Endodermal cell (in vitro differentiated cells): ENCODE measurements at regions not wholly inside any gene's neighbourhood (a gene's known extent, or its start where the extent isn't known, plus 50 kb on each side); places are given as distances from the start of the nearest gene placed in this dataset.
"Not testable (repeated sequence)": the region's sequence is repeated elsewhere in the genome, so short reads cannot be mapped to it uniquely, and the experiment has no call there.

Source experiments
- DNase-seq: peaks from one replicate; pipeline ENCODE4 v3.0.0-alpha.2; 2017
- H3K27ac ChIP-seq: 2 replicates; pipeline ENCODE4 v1.5.1; 2013; ENCODE audit warnings: mild to moderate bottlenecking, low read depth, low read length, moderate library complexity
- H3K27me3 ChIP-seq: 2 replicates; pipeline ENCODE4 v1.6.1; 2013; ENCODE audit warnings: mild to moderate bottlenecking, low read length, moderate library complexity; ENCODE audit not compliant: insufficient read depth, control insufficient read depth, poor library complexity, severe bottlenecking
- H3K36me3 ChIP-seq: 2 replicates; pipeline ENCODE4 v1.7.0; 2013; ENCODE audit warnings: mild to moderate bottlenecking, low read length, moderate library complexity; ENCODE audit not compliant: control insufficient read depth, insufficient read depth
- H3K4me1 ChIP-seq: one replicate; pipeline ENCODE4 v1.7.0; 2013; ENCODE audit warnings: low read length; ENCODE audit not compliant: control insufficient read depth, insufficient read depth
- H3K4me3 ChIP-seq: 2 replicates; pipeline ENCODE4 v1.5.1; 2013; ENCODE audit warnings: mild to moderate bottlenecking, low read length, moderate library complexity
- H3K9ac ChIP-seq: 2 replicates; pipeline ENCODE4 v1.6.1; 2013; ENCODE audit warnings: mild to moderate bottlenecking, low read length, moderate library complexity; ENCODE audit not compliant: poor library complexity, severe bottlenecking; ENCODE audit errors: extremely low read depth
- H3K9me3 ChIP-seq: 2 replicates; pipeline ENCODE4 v1.6.1; 2013; ENCODE audit warnings: mild to moderate bottlenecking, low read length, moderate library complexity; ENCODE audit not compliant: control insufficient read depth
- H3K27ac Mint-ChIP-seq: 2 replicates; pipeline ENCODE4 v1.8.0; 2020; ENCODE audit warnings: mixed read lengths
- H3K27me3 Mint-ChIP-seq: 2 replicates; pipeline ENCODE4 v1.8.0; 2021; ENCODE audit warnings: mild to moderate bottlenecking, mixed read lengths; ENCODE audit not compliant: insufficient read depth
- H3K36me3 Mint-ChIP-seq: 2 replicates; pipeline ENCODE4 v1.8.0; 2020; ENCODE audit warnings: low read depth, mixed read lengths
- H3K4me1 Mint-ChIP-seq: 2 replicates; pipeline ENCODE4 v1.8.0; 2020; ENCODE audit warnings: mixed read lengths
- H3K4me3 Mint-ChIP-seq: 2 replicates; pipeline ENCODE4 v1.8.0; 2020; ENCODE audit warnings: mild to moderate bottlenecking, moderate library complexity, mixed read lengths
- H3K9me3 Mint-ChIP-seq: 2 replicates; pipeline ENCODE4 v1.8.0; 2020; ENCODE audit warnings: mild to moderate bottlenecking, mixed read lengths
- WGBS, 2 experiments: methylation state at CpG; one replicate each; pipeline versions ENCODE4 v1.1.5 to v1.1.7; 2013; ENCODE audit warnings: missing lambda C conversion rate in 2 of 2, mixed read lengths in 1 of 2; ENCODE audit not compliant: insufficient coverage in 1 of 2, insufficient read length in 1 of 2; 5-methylcytosine and 5-hydroxymethylcytosine counted together
- TF ChIP-seq, protein P1 (sequence below): fragments of 200-600 bp; sonication (generic); conservative IDR thresholded peaks from 2 replicates; pipeline ENCODE4 v1.5.0; 2021; ENCODE audit warnings: antibody characterized with exemption, mild to moderate bottlenecking

DNA sequence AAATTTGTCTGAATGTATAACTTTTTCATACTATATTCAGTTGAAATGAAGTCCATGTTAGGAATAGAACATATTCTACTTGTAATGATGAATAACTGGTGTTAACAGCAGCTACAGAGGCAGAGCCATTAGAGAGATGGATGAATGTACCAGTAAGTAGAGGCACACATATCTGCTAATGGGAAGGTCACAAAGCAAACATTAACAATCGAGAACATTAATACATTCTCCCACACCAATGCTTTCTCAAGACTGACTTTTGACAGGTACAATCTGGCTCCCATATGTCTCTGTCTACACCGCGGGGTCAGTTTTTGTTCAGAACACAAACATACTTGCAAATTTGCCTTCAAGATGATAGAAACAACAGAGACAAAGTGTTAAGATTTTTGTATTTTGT, 776.0 kb upstream of the MANEA start:
- no peak overlapping the region for H3K27ac ChIP-seq
- H3K4me3 ChIP-seq = no peak overlapping the region

DNA sequence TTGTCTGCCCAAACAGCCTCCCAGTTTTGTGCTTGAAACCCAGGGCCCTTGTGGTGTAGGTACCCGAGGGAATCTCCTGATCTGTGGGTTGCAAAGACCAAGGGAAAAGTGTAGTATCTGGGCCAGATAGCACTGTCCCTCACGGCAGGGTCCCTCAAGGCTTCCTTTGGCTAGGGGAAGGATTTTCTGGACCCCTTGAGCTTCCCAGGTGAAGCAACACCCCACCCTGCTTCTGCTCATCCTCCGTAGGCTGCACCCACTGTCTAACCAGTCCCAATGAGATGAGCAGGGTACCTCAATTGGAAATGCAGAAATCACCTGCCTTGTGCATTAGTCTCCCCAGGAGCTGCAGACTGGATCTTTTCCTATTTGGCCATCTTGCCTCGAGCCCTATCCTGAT, 791.8 kb upstream of the MANEA start:
- H3K4me3 Mint-ChIP-seq = no peak overlapping the region
- WGBS, 2 experiments = 80 to 87% methylated on average over 1 to 4 of the region's 4 CpGs
- H3K4me1 Mint-ChIP-seq = no peaks in the 10 kb centered on the region
- H3K9me3 ChIP-seq = no peaks in the 10 kb centered on the region
- no peaks in the 10 kb centered on the region for H3K4me1 ChIP-seq
- H3K27ac ChIP-seq = no peak overlapping the region
- H3K27me3 Mint-ChIP-seq = no peaks in the 10 kb centered on the region
- no peak overlapping the region for H3K4me3 ChIP-seq
- no peak overlapping the region for H3K9ac ChIP-seq
- H3K9me3 Mint-ChIP-seq = no peaks in the 10 kb centered on the region
- TF ChIP-seq, protein P1, sequence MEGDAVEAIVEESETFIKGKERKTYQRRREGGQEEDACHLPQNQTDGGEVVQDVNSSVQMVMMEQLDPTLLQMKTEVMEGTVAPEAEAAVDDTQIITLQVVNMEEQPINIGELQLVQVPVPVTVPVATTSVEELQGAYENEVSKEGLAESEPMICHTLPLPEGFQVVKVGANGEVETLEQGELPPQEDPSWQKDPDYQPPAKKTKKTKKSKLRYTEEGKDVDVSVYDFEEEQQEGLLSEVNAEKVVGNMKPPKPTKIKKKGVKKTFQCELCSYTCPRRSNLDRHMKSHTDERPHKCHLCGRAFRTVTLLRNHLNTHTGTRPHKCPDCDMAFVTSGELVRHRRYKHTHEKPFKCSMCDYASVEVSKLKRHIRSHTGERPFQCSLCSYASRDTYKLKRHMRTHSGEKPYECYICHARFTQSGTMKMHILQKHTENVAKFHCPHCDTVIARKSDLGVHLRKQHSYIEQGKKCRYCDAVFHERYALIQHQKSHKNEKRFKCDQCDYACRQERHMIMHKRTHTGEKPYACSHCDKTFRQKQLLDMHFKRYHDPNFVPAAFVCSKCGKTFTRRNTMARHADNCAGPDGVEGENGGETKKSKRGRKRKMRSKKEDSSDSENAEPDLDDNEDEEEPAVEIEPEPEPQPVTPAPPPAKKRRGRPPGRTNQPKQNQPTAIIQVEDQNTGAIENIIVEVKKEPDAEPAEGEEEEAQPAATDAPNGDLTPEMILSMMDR = no peak
- H3K27me3 ChIP-seq = no peaks in the 10 kb centered on the region
- no peaks in the 10 kb centered on the region for H3K36me3 Mint-ChIP-seq
- H3K27ac Mint-ChIP-seq = no peak overlapping the region
- DNase-seq = no peak
- no peaks in the 10 kb centered on the region for H3K36me3 ChIP-seq

More for the DNA sequence above, 776.0 kb upstream of the MANEA start:
- Mint-ChIP-seq H3K27me3 (no peaks in the 10 kb centered on the region), H3K27ac (no peak overlapping the region), H3K4me3 (no peak overlapping the region), H3K9me3 (no peaks in the 10 kb centered on the region), H3K36me3 (no peaks in the 10 kb centered on the region), H3K4me1 (no peaks in the 10 kb centered on the region)
- Histone ChIP-seq H3K9ac (no peak overlapping the region), H3K9me3 (no peaks in the 10 kb centered on the region), H3K27me3 (no peaks in the 10 kb centered on the region), H3K4me1 (no peaks in the 10 kb centered on the region), H3K36me3 (no peaks in the 10 kb centered on the region)
- DNase-seq = no peak
- WGBS, 2 experiments = 92% methylated on average over 3 of the region's 3 CpGs; no CpG with 5 or more reads in 1 of the 2 experiments
- TF ChIP-seq, protein P1 = no peak

DNA sequence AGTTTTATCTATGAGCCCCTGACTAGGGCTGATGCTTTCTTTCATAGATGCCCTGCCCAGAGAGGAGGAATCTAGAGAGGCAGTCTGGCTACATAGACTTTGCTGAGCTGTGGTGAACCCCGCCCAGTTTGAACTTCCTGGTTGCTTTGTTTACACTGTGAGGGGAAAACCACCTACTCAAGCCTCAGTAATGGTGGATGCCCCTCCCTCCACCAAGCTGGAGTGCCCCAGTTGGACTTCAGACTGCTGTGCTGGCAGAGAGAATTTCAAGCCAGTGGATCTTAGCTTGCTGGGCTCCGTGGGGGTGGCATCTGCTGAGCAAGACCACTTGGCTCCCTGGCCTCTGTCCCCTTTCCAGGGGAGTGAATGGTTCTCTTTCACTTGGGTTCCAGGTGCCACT, 792.3 kb upstream of the MANEA start:
- H3K36me3 Mint-ChIP-seq, H3K4me3 Mint-ChIP-seq, H3K27me3 Mint-ChIP-seq, H3K27ac ChIP-seq, H3K4me3 ChIP-seq, H3K27me3 ChIP-seq, H3K4me1 ChIP-seq, H3K36me3 ChIP-seq, H3K9me3 ChIP-seq, H3K4me1 Mint-ChIP-seq, H3K9ac ChIP-seq, H3K9me3 Mint-ChIP-seq, H3K27ac Mint-ChIP-seq: not testable (repeated sequence)
- 90 to 100% methylated on average over 1 to 2 of the region's 2 CpGs for WGBS, 2 experiments
- peak; percentile 43 for DNase-seq

DNA sequence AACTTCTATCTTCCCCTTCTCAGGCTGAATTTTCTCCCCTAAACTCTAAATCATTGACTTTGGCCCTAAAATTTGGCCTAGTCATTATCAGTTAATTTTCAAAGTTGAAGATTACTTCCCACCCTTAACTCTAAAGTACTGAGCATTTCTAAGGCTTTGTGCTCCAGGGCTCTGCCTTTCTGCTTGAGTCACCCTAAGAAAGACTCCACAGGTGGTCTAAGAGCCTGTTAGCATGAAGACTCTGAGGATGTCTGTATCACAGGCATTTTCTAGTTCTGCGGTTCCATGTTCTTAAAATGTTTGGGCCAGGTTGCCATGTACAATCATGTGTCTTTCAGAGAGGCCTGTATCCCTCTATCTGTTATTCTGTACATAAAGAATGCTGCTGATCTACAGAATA, 808.1 kb upstream of the MANEA start:
- H3K4me1 ChIP-seq = no peaks in the 10 kb centered on the region
- H3K4me3 Mint-ChIP-seq = no peak overlapping the region
- H3K9me3 ChIP-seq = no peaks in the 10 kb centered on the region
- H3K4me1 Mint-ChIP-seq = no peaks in the 10 kb centered on the region
- no peaks in the 10 kb centered on the region for H3K9me3 Mint-ChIP-seq
- WGBS, 2 experiments = 80% methylated on average over 1 of the region's 1 CpG; no CpG with 5 or more reads in 1 of the 2 experiments
- H3K36me3 ChIP-seq = no peaks in the 10 kb centered on the region
- H3K27ac Mint-ChIP-seq = no peak overlapping the region
- H3K27me3 ChIP-seq = no peaks in the 10 kb centered on the region
- H3K36me3 Mint-ChIP-seq = no peaks in the 10 kb centered on the region
- H3K27me3 Mint-ChIP-seq = no peaks in the 10 kb centered on the region
- H3K9ac ChIP-seq = no peak overlapping the region
- DNase-seq = peak; percentile 53
- H3K4me3 ChIP-seq = no peak overlapping the region
- TF ChIP-seq, protein P1 = no peak
- H3K27ac ChIP-seq = no peak overlapping the region
